GM20000 (cell line): ENCODE measurements at regions not wholly inside any gene's neighbourhood (a gene's known extent, or its start where the extent isn't known, plus 50 kb on each side); places are given as distances from the start of the nearest gene placed in this dataset.

ENCODE experiments used
- DNase-seq: peaks from one replicate; pipeline ENCODE4 v3.0.0; 2012; ENCODE audit warnings: low spot score
- TF ChIP-seq, protein P1 (sequence below): IDR thresholded peaks from 2 replicates; pipeline ENCODE4 v1.5.1; 2012; ENCODE audit warnings: mild to moderate bottlenecking, control low read depth; ENCODE audit errors: extremely low read depth, missing control alignments

DNA sequence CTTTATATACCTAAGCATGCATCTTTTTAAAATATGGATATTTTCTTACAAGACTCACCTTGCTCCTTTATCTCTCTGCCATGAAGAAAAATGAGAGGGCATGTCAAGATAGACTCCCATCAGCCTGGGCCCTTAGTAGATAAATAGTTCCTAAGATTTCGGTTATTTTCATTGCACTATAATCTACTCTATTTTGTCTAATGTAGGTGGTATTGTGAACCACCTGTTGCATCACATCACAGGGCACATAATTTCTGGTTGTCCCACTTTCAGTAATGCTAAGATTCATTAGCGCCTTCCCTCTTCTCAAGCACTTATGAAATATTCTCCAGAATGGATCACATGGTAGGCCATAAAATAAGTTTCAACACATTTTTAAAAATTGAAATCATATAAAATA lies 202.5 kb upstream of the ADRA1B start:
- TF ChIP-seq, protein P1, sequence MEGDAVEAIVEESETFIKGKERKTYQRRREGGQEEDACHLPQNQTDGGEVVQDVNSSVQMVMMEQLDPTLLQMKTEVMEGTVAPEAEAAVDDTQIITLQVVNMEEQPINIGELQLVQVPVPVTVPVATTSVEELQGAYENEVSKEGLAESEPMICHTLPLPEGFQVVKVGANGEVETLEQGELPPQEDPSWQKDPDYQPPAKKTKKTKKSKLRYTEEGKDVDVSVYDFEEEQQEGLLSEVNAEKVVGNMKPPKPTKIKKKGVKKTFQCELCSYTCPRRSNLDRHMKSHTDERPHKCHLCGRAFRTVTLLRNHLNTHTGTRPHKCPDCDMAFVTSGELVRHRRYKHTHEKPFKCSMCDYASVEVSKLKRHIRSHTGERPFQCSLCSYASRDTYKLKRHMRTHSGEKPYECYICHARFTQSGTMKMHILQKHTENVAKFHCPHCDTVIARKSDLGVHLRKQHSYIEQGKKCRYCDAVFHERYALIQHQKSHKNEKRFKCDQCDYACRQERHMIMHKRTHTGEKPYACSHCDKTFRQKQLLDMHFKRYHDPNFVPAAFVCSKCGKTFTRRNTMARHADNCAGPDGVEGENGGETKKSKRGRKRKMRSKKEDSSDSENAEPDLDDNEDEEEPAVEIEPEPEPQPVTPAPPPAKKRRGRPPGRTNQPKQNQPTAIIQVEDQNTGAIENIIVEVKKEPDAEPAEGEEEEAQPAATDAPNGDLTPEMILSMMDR, result no peak
- DNase-seq, result no peak

DNA sequence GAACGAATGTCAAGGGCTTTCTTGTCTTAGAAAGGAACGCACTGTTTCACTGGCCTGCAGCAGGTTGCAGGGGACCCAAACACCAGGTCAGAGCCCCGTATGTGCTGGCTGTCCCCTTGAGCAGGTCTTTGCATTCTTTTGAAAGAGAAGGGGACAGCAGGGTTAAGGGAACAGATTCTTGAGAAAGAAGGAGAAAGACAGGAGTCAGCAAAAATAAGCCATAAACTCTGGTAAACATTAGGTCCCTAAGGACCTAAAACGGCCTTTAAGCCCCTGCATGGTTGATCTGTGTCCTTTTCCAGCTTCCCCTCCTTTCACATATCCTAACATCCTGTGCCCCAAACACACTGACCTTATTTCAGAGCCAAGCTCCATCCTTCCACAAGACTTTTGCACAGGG lies 190.8 kb upstream of the ADRA1B start:
- TF ChIP-seq, protein P1, result no peak
- DNase-seq, result no peak

DNA sequence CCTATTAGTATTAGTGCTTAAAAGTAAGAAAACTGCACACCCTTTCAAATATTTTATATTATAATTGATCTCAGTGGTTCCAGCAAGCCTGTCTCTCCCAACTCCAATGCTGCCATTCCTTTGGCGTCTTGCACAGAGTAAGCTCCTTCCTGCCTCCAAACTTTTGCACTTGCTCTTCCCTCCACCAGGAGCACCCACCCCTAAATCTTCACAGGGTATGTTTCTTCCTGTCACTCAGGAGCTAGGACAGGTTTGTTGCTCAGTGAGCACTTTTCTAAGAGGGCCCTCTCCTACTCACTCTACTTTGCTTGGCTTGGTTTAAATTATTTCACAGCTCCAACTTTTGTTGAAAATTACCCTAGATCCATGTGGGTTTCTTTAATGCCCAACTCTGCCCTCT lies 189.1 kb upstream of the ADRA1B start:
- TF ChIP-seq, protein P1, result no peak

DNA sequence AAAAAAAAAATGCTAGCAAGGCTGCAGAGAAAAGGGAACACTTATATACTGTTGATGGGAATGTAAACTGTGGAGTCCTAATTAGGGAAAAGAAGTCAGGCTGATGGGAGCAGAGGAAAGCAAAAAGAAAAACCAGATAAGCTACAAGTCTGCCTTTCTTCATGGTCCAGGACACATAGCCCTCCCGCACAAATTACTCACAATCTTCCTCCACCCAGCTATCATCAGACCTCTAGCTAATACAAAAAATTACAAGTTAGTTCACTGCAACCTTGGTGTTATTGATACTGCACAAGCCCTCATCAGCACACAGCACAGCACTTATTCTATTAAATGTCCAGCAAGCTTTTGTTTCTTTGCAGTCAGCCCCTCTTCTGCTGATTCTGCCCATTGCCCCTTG lies 186.0 kb upstream of the ADRA1B start:
- TF ChIP-seq, protein P1, result no peak
- DNase-seq, result no peak

More for the DNA sequence above, 189.1 kb upstream of the ADRA1B start:
- DNase-seq, result no peak

DNA sequence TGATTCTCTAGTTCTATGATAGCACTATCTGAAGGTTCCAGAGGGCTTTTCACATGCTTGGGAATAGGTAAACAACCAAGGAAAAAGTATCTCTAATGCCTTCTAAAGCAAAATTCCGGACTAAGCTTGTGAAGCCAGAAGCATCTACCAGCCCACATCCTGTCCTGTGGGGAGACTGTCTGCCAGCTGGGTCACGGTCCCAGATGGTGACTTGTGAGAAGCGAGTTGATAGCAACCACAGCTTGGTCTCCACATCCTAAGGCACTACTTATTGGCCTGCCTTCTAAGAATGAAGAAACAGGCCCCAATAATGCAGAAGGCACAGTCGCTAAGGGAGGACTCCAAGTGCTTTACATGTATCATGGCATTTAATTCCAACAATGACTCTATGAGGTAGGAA lies 184.1 kb upstream of the ADRA1B start:
- no peak for DNase-seq
- TF ChIP-seq, protein P1, result no peak

DNA sequence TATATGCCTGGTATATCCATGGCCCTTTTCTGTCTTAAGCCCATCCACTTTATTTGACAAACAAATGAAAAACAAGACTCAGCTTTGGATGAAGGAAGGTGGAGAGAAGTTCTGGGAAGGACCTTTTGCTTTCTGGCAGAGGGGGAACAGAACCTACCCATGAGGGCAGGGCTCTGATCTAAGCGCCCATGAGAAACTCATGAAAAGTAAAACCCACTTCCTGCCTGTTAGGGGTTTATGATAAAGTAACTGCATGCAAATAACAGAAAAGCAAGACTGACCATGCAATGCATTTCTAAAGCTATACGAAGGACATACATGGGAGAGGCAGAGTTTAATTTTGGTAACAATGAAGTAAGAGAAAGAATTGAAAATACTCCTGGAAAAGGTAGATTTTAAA lies 181.9 kb upstream of the ADRA1B start:
- DNase-seq, result no peak
- TF ChIP-seq, protein P1, result no peak

DNA sequence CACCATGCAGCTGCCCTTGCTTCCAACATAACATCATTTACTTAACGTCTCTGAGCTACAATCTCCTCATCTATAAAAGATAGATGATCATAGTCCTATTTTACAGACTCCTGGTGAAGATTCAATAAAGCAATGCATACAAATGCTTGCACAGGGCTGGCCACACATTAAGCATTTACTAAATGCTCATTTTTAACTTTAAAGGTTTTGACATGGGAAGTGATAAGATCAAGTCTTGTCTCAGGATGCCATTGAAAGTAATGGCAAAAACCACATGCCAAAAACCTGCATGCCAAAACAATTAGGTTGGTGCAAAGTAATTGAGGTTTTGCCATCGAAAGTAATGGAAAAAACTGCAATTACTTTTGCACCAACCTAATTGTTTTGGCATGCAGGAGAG lies 181.2 kb upstream of the ADRA1B start:
- DNase-seq, result no peak

More for the DNA sequence above, 181.2 kb upstream of the ADRA1B start:
- TF ChIP-seq, protein P1, result no peak
